ENCODE measurements at regions not wholly inside any gene's neighbourhood (a gene's known extent, or its start where the extent isn't known, plus 50 kb on each side); places are given as distances from the start of the nearest gene placed in this dataset.

DNA sequence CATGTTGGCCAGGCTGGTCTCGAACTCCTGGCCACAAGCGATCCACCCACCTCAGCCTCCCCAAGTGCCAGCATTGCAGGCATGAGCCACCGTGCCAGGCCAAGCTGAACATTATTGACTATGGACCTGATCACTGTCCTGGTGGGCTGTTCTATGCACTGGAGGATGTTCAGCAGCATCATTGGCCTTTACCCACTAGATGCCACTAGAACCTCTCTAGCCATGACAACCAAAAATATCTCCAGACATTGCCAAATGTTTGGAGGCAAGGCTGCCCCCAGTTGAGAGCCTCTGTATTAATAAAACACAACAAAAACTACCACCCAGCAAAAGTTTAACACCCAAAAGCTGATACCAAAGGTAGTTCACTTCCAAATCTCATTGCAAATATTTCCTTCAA lies 110.8 kb upstream of the SOD1 start:
- no peaks in the 10 kb centered on the region for H4K20me1 ChIP-seq (replicated peaks; ENCODE audit: control insufficient read depth, insufficient read depth, low read length)
- DNase-seq (ENCODE audit: extremely low read depth in 1 of 4, low spot score in 3 of 4) (no peak), FAIRE-seq (no peak), ATAC-seq (no peak)
- no peaks in the 10 kb centered on the region for H3K9me3 ChIP-seq (replicated peaks; ENCODE audit: control insufficient read depth, insufficient read depth, low read depth, low read length)
- no peaks in the 10 kb centered on the region for H3K9me1 ChIP-seq (ENCODE audit: control insufficient read depth, insufficient read depth, low read length)
- in situ Hi-C loops (cut with MboI) = no loop called here
- BruUV-seq (replicated peaks) = no TSS peak
- H3K27me3 ChIP-seq (ENCODE audit: control insufficient read depth in 2 of 2, insufficient read depth in 2 of 2, low read length in 2 of 2) = peaks cover 0 to 6% of the 10 kb centered on the region in 2 experiments; a peak in 3 of 5 replicates
- no peaks in the 10 kb centered on the region for H3K4me1 ChIP-seq (replicated peaks in 1 of 2; ENCODE audit: control insufficient read depth in 2 of 2, insufficient read depth in 2 of 2, low read length in 2 of 2)
- H3K36me3 ChIP-seq (ENCODE audit: control insufficient read depth, insufficient read depth, low read length) = no peaks in the 10 kb centered on the region
- H3K79me2 ChIP-seq (ENCODE audit: control insufficient read depth, insufficient read depth, low read length) = no peaks in the 10 kb centered on the region
- no peak overlapping the region for H3K4me2 ChIP-seq (ENCODE audit: insufficient read depth, low read length)
- CTCF ChIA-PET (ENCODE audit: low intra/inter-chr PET ratio) = no interaction called here
- no peak overlapping the region for H3K4me3 ChIP-seq
- intact Hi-C loops (cut with micrococcal nuclease) = no loop called here
- 0% methylated on average over 3 of the region's 3 CpGs for WGBS (ENCODE audit: insufficient coverage, low coverage, missing lambda C conversion rate)
- H3K27ac ChIP-seq (ENCODE audit: extremely low read depth, low read depth, low read length) = no peak overlapping the region
- POLR2A ChIA-PET = no interaction called here
- H2AFZ ChIP-seq (ENCODE audit: low read depth, low read length) = no peak overlapping the region
- no peak for TF ChIP-seq YY1 (IDR thresholded peaks at IDR 0.05; ENCODE audit: borderline replicate concordance in 1 of 3, control insufficient read depth in 1 of 3, extremely low read depth in 1 of 3, insufficient read depth in 3 of 3, insufficient read length in 1 of 3, insufficient replicate concordance in 2 of 3, low read depth in 1 of 3, low read length in 2 of 3)
- no peak for TF ChIP-seq SMARCA5 (IDR thresholded peaks at IDR 0.05)
- TF ChIP-seq STAT5A (IDR thresholded peaks at IDR 0.05; ENCODE audit: borderline replicate concordance, low read length) = no peak
- no peak for TF ChIP-seq JUN (IDR thresholded peaks at IDR 0.05; ENCODE audit: borderline replicate concordance, low read depth, low read length)
- TF ChIP-seq JUN (CRISPR knock-in tag; IDR thresholded peaks at IDR 0.05; ENCODE audit: borderline replicate concordance) = no peak
- no peak for TF ChIP-seq MCM7 (IDR thresholded peaks at IDR 0.05)
- no peak for TF ChIP-seq ATF1 (CRISPR knock-in tag; IDR thresholded peaks at IDR 0.05)
- no peak for TF ChIP-seq ATF1 (tag; IDR thresholded peaks at IDR 0.05)
- TF ChIP-seq CXXC5 (CRISPR knock-in tag; IDR thresholded peaks at IDR 0.05) = no peak
- H3K9ac ChIP-seq (ENCODE audit: insufficient read depth in 1 of 2, low read depth in 2 of 2, low read length in 2 of 2) = no peak overlapping the region
